ENCODE measurements at regions not wholly inside any gene's neighbourhood (a gene's known extent, or its start where the extent isn't known, plus 50 kb on each side); places are given as distances from the start of the nearest gene placed in this dataset.
A peak's percentile ranks its signal among the peaks of the same experiment; 100 is the strongest.
"Not testable (repeated sequence)": the region's sequence is repeated elsewhere in the genome, so short reads cannot be mapped to it uniquely, and the experiment has no call there.

- DNase-seq (no peak), ATAC-seq (no peak)
- Histone ChIP-seq H3K27me3 (no peaks in the 10 kb centered on the region), H3K36me3 (no peaks in the 10 kb centered on the region), H3K4me1 (peaks cover 0 to 18% (median 0%) of the 10 kb centered on the region in 4 donors), H3K4me3 (no peak overlapping the region), H3K9me3 (no peaks in the 10 kb centered on the region), H3K27ac (no peak overlapping the region)
- no peak for TF ChIP-seq POLR2A (IDR thresholded peaks at IDR 0.05)
- TF ChIP-seq CTCF (IDR thresholded peaks at IDR 0.05) = no peak
- intact Hi-C loops (cut with DNase I) = no loop called here
- 0% methylated on average over 1 of the region's 1 CpG for WGBS (ENCODE audit: insufficient coverage, low coverage, low lambda C conversion rate, missing lambda C conversion rate)
Measured at GRCh38 chr14:21911877-21912276, 238.3 kb upstream of the OR4E1 start.

- Histone ChIP-seq H3K36me3 (no peaks in the 10 kb centered on the region), H3K27me3 (no peaks in the 10 kb centered on the region), H3K27ac (no peak overlapping the region), H3K4me1 (peaks cover 0 to 14% (median 0%) of the 10 kb centered on the region in 4 donors), H3K9me3 (no peaks in the 10 kb centered on the region), H3K4me3 (no peak overlapping the region)
- DNase-seq = no peak
- 24% methylated on average over 4 of the region's 4 CpGs for WGBS (ENCODE audit: insufficient coverage, low coverage, low lambda C conversion rate, missing lambda C conversion rate)
- intact Hi-C loops (cut with DNase I) = no loop called here
- no peak for ATAC-seq
- TF ChIP-seq CTCF (IDR thresholded peaks at IDR 0.05) (no peak), POLR2A (IDR thresholded peaks at IDR 0.05) (no peak)
Measured at GRCh38 chr14:21910260-21910659, 236.6 kb upstream of the OR4E1 start.

- H3K4me1 ChIP-seq = no peaks in the 10 kb centered on the region
- no peak overlapping the region for H3K4me3 ChIP-seq
- intact Hi-C loops (cut with DNase I) = no loop called here
- ATAC-seq (peak in 2 of 4 donors; percentile 54 to 60), DNase-seq (no peak)
- no peak overlapping the region for H3K27ac ChIP-seq
- TF ChIP-seq CTCF (IDR thresholded peaks at IDR 0.05) = no peak
- H3K9me3 ChIP-seq = no peaks in the 10 kb centered on the region
- H3K36me3 ChIP-seq = no peaks in the 10 kb centered on the region
- H3K27me3 ChIP-seq = no peaks in the 10 kb centered on the region
- WGBS (ENCODE audit: insufficient coverage, low coverage, low lambda C conversion rate, missing lambda C conversion rate) = 33% methylated on average over 4 of the region's 4 CpGs
Measured at GRCh38 chr14:21902561-21903181, 229.1 kb upstream of the OR4E1 start.

- not testable (repeated sequence) for H3K27me3 ChIP-seq
Measured at GRCh38 chr14:21894898-21895194, 221.2 kb upstream of the OR4E1 start.

GRCh38 chr14:21894003-21894897 lies 220.6 kb upstream of the OR4E1 start:
- no peak for DNase-seq
- peak in 2 of 4 donors; percentile 9 to 30 for TF ChIP-seq CTCF (IDR thresholded peaks at IDR 0.05)
- no peak for TF ChIP-seq POLR2A (IDR thresholded peaks at IDR 0.05)
- H3K27me3 ChIP-seq = no peaks in the 10 kb centered on the region
- no peaks in the 10 kb centered on the region for H3K36me3 ChIP-seq
- no peaks in the 10 kb centered on the region for H3K9me3 ChIP-seq
- H3K4me1 ChIP-seq = no peaks in the 10 kb centered on the region
- no peak overlapping the region for H3K27ac ChIP-seq
- WGBS (ENCODE audit: insufficient coverage, low coverage, low lambda C conversion rate, missing lambda C conversion rate) = 20% methylated on average over 13 of the region's 13 CpGs
- peak in 2 of 4 donors; percentile 20 to 36 for ATAC-seq
- intact Hi-C loops (cut with DNase I) = no loop called here
- H3K4me3 ChIP-seq = no peak overlapping the region

More at GRCh38 chr14:21894898-21895194, 221.2 kb upstream of the OR4E1 start:
- WGBS (ENCODE audit: insufficient coverage, low coverage, low lambda C conversion rate, missing lambda C conversion rate) = 69% methylated on average over 6 of the region's 6 CpGs
- H3K36me3 ChIP-seq; DNase-seq; H3K4me1 ChIP-seq; H3K4me3 ChIP-seq; intact Hi-C loops (cut with DNase I); H3K27ac ChIP-seq; ATAC-seq; H3K9me3 ChIP-seq: not testable (repeated sequence)
